ENCODE measurements at regions not wholly inside any gene's neighbourhood (a gene's known extent, or its start where the extent isn't known, plus 50 kb on each side); places are given as distances from the start of the nearest gene placed in this dataset.

DNA sequence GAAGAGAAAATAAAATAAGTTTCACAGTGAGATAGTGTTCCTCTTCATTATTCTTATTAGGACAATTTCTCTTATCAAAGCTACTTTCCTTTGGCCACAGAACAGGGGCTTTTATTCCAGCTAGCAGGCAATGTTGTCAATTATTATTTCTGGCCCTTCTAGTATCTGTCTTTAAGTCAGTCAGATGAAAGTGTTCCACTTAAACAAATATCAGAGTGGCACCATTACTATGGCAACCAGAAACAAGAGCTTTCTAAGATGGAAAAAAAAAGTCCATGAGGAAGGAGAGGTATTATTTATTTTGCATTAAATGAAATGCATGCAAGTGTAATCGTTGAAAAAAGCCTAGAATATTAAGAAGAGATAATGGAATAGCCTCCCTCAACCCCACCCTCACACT is 426.4 kb downstream of the TUSC7 start (continued):
- TF ChIP-seq SMC3 (IDR thresholded peaks at IDR 0.05; ENCODE audit: low read depth, low read length) (no peak), ZBTB33 (IDR thresholded peaks at IDR 0.05; ENCODE audit: borderline replicate concordance, low read depth) (no peak), CHD2 (IDR thresholded peaks at IDR 0.05; ENCODE audit: low read length, partially characterized antibody) (no peak), RXRA (IDR thresholded peaks at IDR 0.05; ENCODE audit: borderline replicate concordance, low read depth) (no peak), GABPA (IDR thresholded peaks at IDR 0.05; ENCODE audit: low read depth) (no peak), RCOR1 (IDR thresholded peaks at IDR 0.05; ENCODE audit: low read length) (no peak), TEAD4 (IDR thresholded peaks at IDR 0.05; ENCODE audit: borderline replicate concordance, insufficient read depth) (no peak), TCF12 (IDR thresholded peaks at IDR 0.05) (no peak), TAF1 (IDR thresholded peaks at IDR 0.05; ENCODE audit: borderline replicate concordance, low read depth, low read length) (no peak), GATA2 (CRISPR knock-in tag; IDR thresholded peaks at IDR 0.05) (no peak), JUND (IDR thresholded peaks at IDR 0.05) (no peak)
- TF ChIP-seq, protein P1, sequence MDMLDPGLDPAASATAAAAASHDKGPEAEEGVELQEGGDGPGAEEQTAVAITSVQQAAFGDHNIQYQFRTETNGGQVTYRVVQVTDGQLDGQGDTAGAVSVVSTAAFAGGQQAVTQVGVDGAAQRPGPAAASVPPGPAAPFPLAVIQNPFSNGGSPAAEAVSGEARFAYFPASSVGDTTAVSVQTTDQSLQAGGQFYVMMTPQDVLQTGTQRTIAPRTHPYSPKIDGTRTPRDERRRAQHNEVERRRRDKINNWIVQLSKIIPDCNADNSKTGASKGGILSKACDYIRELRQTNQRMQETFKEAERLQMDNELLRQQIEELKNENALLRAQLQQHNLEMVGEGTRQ (IDR thresholded peaks at IDR 0.05; ENCODE audit: borderline replicate concordance, low read depth, low read length): no peak

GRCh38 chr3:117137065-117137464 is 427.5 kb downstream of the TUSC7 start:
- H3K4me3 ChIP-seq (ENCODE audit: low read depth in 2 of 2, low read length in 1 of 2): no peak overlapping the region
- WGBS (ENCODE audit: low lambda C conversion rate): 93% methylated on average over 1 of the region's 1 CpG
- no peak overlapping the region for H3K27ac ChIP-seq (ENCODE audit: low read depth in 2 of 2, low read length in 1 of 2)
- no peak for TF ChIP-seq POLR2AphosphoS5 (IDR thresholded peaks at IDR 0.05; ENCODE audit: low read depth, low read length)
- no peak for TF ChIP-seq MXI1 (IDR thresholded peaks at IDR 0.05; ENCODE audit: low read depth, low read length)
- no peak for TF ChIP-seq GABPA (IDR thresholded peaks at IDR 0.05; ENCODE audit: low read depth)
- TF ChIP-seq TEAD4 (IDR thresholded peaks at IDR 0.05; ENCODE audit: borderline replicate concordance, insufficient read depth): no peak
- TF ChIP-seq RAD21 (IDR thresholded peaks at IDR 0.05; ENCODE audit: low read length): no peak
- no peak for TF ChIP-seq ELF1 (IDR thresholded peaks at IDR 0.05)
- TF ChIP-seq ZBTB33 (IDR thresholded peaks at IDR 0.05; ENCODE audit: borderline replicate concordance, low read depth): no peak
- no peak for TF ChIP-seq FOXJ3 (CRISPR knock-in tag; IDR thresholded peaks at IDR 0.05)
- TF ChIP-seq EZH2phosphoT487 (IDR thresholded peaks at IDR 0.05; ENCODE audit: borderline replicate concordance, low read depth): no peak
- TF ChIP-seq, protein P1 (IDR thresholded peaks at IDR 0.05; ENCODE audit: borderline replicate concordance, low read depth, low read length): no peak
- TF ChIP-seq MAX (IDR thresholded peaks at IDR 0.05; ENCODE audit: low read depth): no peak
- no peaks in the 10 kb centered on the region for H3F3A ChIP-seq (replicated peaks; ENCODE audit: insufficient read depth)
- no peak overlapping the region for H3K4me2 ChIP-seq
- H3K79me2 ChIP-seq (ENCODE audit: insufficient read depth): no peaks in the 10 kb centered on the region
- H4K20me1 ChIP-seq (ENCODE audit: insufficient read depth): no peaks in the 10 kb centered on the region
- no peak overlapping the region for H2AFZ ChIP-seq (ENCODE audit: low read depth)
- DNase-seq: no peak
- no peak overlapping the region for H3K9ac ChIP-seq
- ChIA-PET CTCF (interaction anchor here (0.7 to 1.4 kb wide), 3 partner anchors 50 to 302 kb away, joined by 3 to 4 read pairs (median 4); no protein-coding TSS in a partner anchor), POLR2A (no interaction called here)
- H3K4me1 ChIP-seq (ENCODE audit: control insufficient read depth in 1 of 2, insufficient read depth in 2 of 2, low read depth in 1 of 2, low read length in 1 of 2): peaks cover 0 to 4% of the 10 kb centered on the region in 2 experiments; a peak in 2 of 4 replicates
- no peaks in the 10 kb centered on the region for H3K36me3 ChIP-seq (replicated peaks in 1 of 2; ENCODE audit: control insufficient read depth in 1 of 2, insufficient read depth in 2 of 2, low read length in 1 of 2)
- H3K27me3 ChIP-seq (ENCODE audit: insufficient read depth): no peaks in the 10 kb centered on the region
- no peaks in the 10 kb centered on the region for H3K9me3 ChIP-seq
- no peaks in the 10 kb centered on the region for H3K9me2 ChIP-seq
